NB4 (cell line): ENCODE measurements at regions not wholly inside any gene's neighbourhood (a gene's known extent, or its start where the extent isn't known, plus 50 kb on each side); places are given as distances from the start of the nearest gene placed in this dataset.

Experiments
- MYC ChIP-seq: IDR thresholded peaks from 2 replicates; pipeline ENCODE4 v1.6.1; 2011; ENCODE audit warnings: low read depth, low read length
- POLR2A ChIP-seq: IDR thresholded peaks from 2 replicates; pipeline ENCODE4 v1.6.1; 2011; ENCODE audit warnings: mild to moderate bottlenecking; ENCODE audit not compliant: insufficient read length; ENCODE audit errors: extremely low read depth
- TF ChIP-seq, protein P1 (sequence below): IDR thresholded peaks from one replicate; pipeline ENCODE4 v1.5.1; 2012; ENCODE audit warnings: low read depth, low read length
- TF ChIP-seq, protein P2 (sequence below): IDR thresholded peaks from 2 replicates; pipeline ENCODE4 v1.6.1; 2011; ENCODE audit warnings: low read depth, low read length

- TF ChIP-seq, protein P1, sequence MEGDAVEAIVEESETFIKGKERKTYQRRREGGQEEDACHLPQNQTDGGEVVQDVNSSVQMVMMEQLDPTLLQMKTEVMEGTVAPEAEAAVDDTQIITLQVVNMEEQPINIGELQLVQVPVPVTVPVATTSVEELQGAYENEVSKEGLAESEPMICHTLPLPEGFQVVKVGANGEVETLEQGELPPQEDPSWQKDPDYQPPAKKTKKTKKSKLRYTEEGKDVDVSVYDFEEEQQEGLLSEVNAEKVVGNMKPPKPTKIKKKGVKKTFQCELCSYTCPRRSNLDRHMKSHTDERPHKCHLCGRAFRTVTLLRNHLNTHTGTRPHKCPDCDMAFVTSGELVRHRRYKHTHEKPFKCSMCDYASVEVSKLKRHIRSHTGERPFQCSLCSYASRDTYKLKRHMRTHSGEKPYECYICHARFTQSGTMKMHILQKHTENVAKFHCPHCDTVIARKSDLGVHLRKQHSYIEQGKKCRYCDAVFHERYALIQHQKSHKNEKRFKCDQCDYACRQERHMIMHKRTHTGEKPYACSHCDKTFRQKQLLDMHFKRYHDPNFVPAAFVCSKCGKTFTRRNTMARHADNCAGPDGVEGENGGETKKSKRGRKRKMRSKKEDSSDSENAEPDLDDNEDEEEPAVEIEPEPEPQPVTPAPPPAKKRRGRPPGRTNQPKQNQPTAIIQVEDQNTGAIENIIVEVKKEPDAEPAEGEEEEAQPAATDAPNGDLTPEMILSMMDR: no peak
- TF ChIP-seq MYC (no peak), POLR2A (no peak)
- TF ChIP-seq, protein P2, sequence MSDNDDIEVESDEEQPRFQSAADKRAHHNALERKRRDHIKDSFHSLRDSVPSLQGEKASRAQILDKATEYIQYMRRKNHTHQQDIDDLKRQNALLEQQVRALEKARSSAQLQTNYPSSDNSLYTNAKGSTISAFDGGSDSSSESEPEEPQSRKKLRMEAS: no peak
These were observed 205.7 kb upstream of the PSMD7 start for GRCh38 chr16:74090871-74091270.
